Activated gamma-delta T cell (primary cell): ENCODE measurements at regions not wholly inside any gene's neighbourhood (a gene's known extent, or its start where the extent isn't known, plus 50 kb on each side); places are given as distances from the start of the nearest gene placed in this dataset.

Experiments
- DNase-seq: peaks from one replicate; lab custom pipeline; 2025; lab: John Stamatoyannopoulos, UW

- DNase-seq, result no peak
Observed at GRCh38 chr5:6169660-6170059, 208.7 kb downstream of the MED10 start.

- DNase-seq, result no peak
Observed at GRCh38 chr5:6166698-6167394, 211.5 kb downstream of the MED10 start.

- DNase-seq, result no peak
Observed at GRCh38 chr5:6163913-6164312, 214.4 kb downstream of the MED10 start.

GRCh38 chr5:6162175-6162574 is 216.2 kb downstream of the MED10 start:
- DNase-seq, result no peak

GRCh38 chr5:6161257-6161656 is 217.1 kb downstream of the MED10 start:
- DNase-seq, result no peak

- no peak for DNase-seq
Observed at GRCh38 chr5:6159832-6160430, 218.4 kb downstream of the MED10 start.

GRCh38 chr5:6158974-6159831 is 219.1 kb downstream of the MED10 start:
- no peak for DNase-seq

GRCh38 chr5:6154216-6154615 is 224.1 kb downstream of the MED10 start:
- no peak for DNase-seq

- DNase-seq, result no peak
Observed at GRCh38 chr5:6146271-6146670, 232.1 kb downstream of the MED10 start.

GRCh38 chr5:6145616-6146237 is 232.6 kb downstream of the MED10 start:
- DNase-seq, result no peak

- no peak for DNase-seq
Observed at GRCh38 chr5:6143523-6143922, 234.8 kb downstream of the MED10 start.

- no peak for DNase-seq
Observed at GRCh38 chr5:6142353-6142752, 236.0 kb downstream of the MED10 start.

GRCh38 chr5:6140219-6140618 is 238.1 kb downstream of the MED10 start:
- DNase-seq, result no peak

- no peak for DNase-seq
Observed at GRCh38 chr5:6135977-6136376, 242.4 kb downstream of the MED10 start.

- no peak for DNase-seq
Observed at GRCh38 chr5:6134281-6134680, 244.1 kb downstream of the MED10 start.

GRCh38 chr5:6125781-6126180 is 252.6 kb downstream of the MED10 start:
- DNase-seq, result no peak

- no peak for DNase-seq
Observed at GRCh38 chr5:6118691-6119090, 259.7 kb downstream of the MED10 start.

GRCh38 chr5:6117212-6117611 is 261.1 kb downstream of the MED10 start:
- no peak for DNase-seq

- DNase-seq, result no peak
Observed at GRCh38 chr5:6115852-6116251, 262.5 kb downstream of the MED10 start.

- DNase-seq, result no peak
Observed at GRCh38 chr5:6112538-6112937, 265.8 kb downstream of the MED10 start.

- no peak for DNase-seq
Observed at GRCh38 chr5:6112125-6112524, 266.2 kb downstream of the MED10 start.

GRCh38 chr5:6111131-6111530 is 267.2 kb downstream of the MED10 start:
- no peak for DNase-seq
